Thoracic aorta (tissue), 2 donors: ENCODE measurements at regions not wholly inside any gene's neighbourhood (a gene's known extent, or its start where the extent isn't known, plus 50 kb on each side); places are given as distances from the start of the nearest gene placed in this dataset.

Experiments
- ATAC-seq: fragments of 150-250 bp; one replicate; pipeline ENCODE4 v1.8.0; 2017; ENCODE audit warnings: low read depth; ENCODE audit not compliant: insufficient number of reproducible peaks, low FRiP score
- DNase-seq: peaks from one replicate; pipeline ENCODE4 v3.0.0-alpha.2; 2020; ENCODE audit warnings: low spot score
- H3K27ac ChIP-seq, 2 donors: fragments of 200-600 bp; sonication (generic); 1 replicate in 1 of 2; 2 replicates in 1 of 2; pipeline ENCODE4 v1.5.1; 2016; ENCODE audit warnings: mild to moderate bottlenecking in 2 of 2, moderate library complexity in 2 of 2
- H3K27me3 ChIP-seq: fragments of 200-600 bp; sonication (generic); replicated peaks from 2 replicates; pipeline ENCODE4 v1.6.0; 2016; ENCODE audit warnings: mild to moderate bottlenecking; ENCODE audit not compliant: insufficient read depth
- H3K36me3 ChIP-seq: fragments of 200-600 bp; sonication (generic); one replicate; pipeline ENCODE4 v1.5.1; 2016
- H3K4me1 ChIP-seq, 2 donors: fragments of 200-600 bp; sonication (generic); 1 replicate in 1 of 2; 2 replicates in 1 of 2; pipeline versions ENCODE4 v1.5.1 to v1.6.0; 2016; ENCODE audit warnings: low read depth in 2 of 2, mild to moderate bottlenecking in 1 of 2; ENCODE audit not compliant: control insufficient read depth in 1 of 2
- H3K4me3 ChIP-seq: fragments of 200-600 bp; sonication (generic); 2 replicates; pipeline ENCODE4 v1.5.1; 2016; ENCODE audit warnings: mild to moderate bottlenecking
- H3K9me3 ChIP-seq: fragments of 200-600 bp; sonication (generic); 2 replicates; pipeline ENCODE4 v1.5.1; 2016
- CTCF ChIP-seq: fragments of 200-600 bp; sonication (generic); IDR thresholded peaks from one replicate; pipeline ENCODE4 v1.5.1; 2019; ENCODE audit warnings: antibody characterized with exemption

- no peak for TF ChIP-seq CTCF
- Histone ChIP-seq H3K4me3 (no peak overlapping the region), H3K27me3 (no peaks in the 10 kb centered on the region), H3K9me3 (no peaks in the 10 kb centered on the region), H3K4me1 (no peaks in the 10 kb centered on the region), H3K27ac (no peak overlapping the region), H3K36me3 (no peaks in the 10 kb centered on the region)
- no peak for ATAC-seq
- no peak for DNase-seq
Measured at GRCh38 chr16:48076455-48077012, 79.3 kb downstream of the ABCC12 start.

GRCh38 chr16:48075398-48075797, 80.4 kb downstream of the ABCC12 start:
- no peaks in the 10 kb centered on the region for H3K27me3 ChIP-seq
- no peaks in the 10 kb centered on the region for H3K4me1 ChIP-seq
- no peaks in the 10 kb centered on the region for H3K36me3 ChIP-seq
- ATAC-seq, result no peak
- H3K9me3 ChIP-seq, result no peaks in the 10 kb centered on the region
- TF ChIP-seq CTCF, result no peak
- DNase-seq, result no peak
- H3K4me3 ChIP-seq, result no peak overlapping the region
- no peak overlapping the region for H3K27ac ChIP-seq

- no peaks in the 10 kb centered on the region for H3K9me3 ChIP-seq
- H3K4me3 ChIP-seq, result no peak overlapping the region
- H3K36me3 ChIP-seq, result no peaks in the 10 kb centered on the region
- no peaks in the 10 kb centered on the region for H3K27me3 ChIP-seq
- H3K27ac ChIP-seq, result no peak overlapping the region
- TF ChIP-seq CTCF, result no peak
- H3K4me1 ChIP-seq, result no peaks in the 10 kb centered on the region
- DNase-seq, result no peak
- no peak for ATAC-seq
Measured at GRCh38 chr16:48067388-48067787, 88.4 kb downstream of the ABCC12 start.

GRCh38 chr16:48064971-48065370, 90.8 kb downstream of the ABCC12 start:
- H3K9me3 ChIP-seq, result no peaks in the 10 kb centered on the region

GRCh38 chr16:48062681-48063080, 93.1 kb downstream of the ABCC12 start:
- no peak for ATAC-seq
- Histone ChIP-seq H3K4me3 (no peak overlapping the region), H3K36me3 (no peaks in the 10 kb centered on the region), H3K4me1 (no peaks in the 10 kb centered on the region), H3K27me3 (no peaks in the 10 kb centered on the region), H3K27ac (no peak overlapping the region), H3K9me3 (no peaks in the 10 kb centered on the region)
- DNase-seq, result no peak
- TF ChIP-seq CTCF, result no peak

More at GRCh38 chr16:48064971-48065370, 90.8 kb downstream of the ABCC12 start:
- Histone ChIP-seq H3K4me1 (no peaks in the 10 kb centered on the region), H3K27me3 (no peaks in the 10 kb centered on the region), H3K4me3 (no peak overlapping the region), H3K27ac (no peak overlapping the region), H3K36me3 (no peaks in the 10 kb centered on the region)
- TF ChIP-seq CTCF, result no peak
- ATAC-seq (no peak), DNase-seq (no peak)
